ENCODE measurements at regions not wholly inside any gene's neighbourhood (a gene's known extent, or its start where the extent isn't known, plus 50 kb on each side); places are given as distances from the start of the nearest gene placed in this dataset.

- TF ChIP-seq, protein P1, sequence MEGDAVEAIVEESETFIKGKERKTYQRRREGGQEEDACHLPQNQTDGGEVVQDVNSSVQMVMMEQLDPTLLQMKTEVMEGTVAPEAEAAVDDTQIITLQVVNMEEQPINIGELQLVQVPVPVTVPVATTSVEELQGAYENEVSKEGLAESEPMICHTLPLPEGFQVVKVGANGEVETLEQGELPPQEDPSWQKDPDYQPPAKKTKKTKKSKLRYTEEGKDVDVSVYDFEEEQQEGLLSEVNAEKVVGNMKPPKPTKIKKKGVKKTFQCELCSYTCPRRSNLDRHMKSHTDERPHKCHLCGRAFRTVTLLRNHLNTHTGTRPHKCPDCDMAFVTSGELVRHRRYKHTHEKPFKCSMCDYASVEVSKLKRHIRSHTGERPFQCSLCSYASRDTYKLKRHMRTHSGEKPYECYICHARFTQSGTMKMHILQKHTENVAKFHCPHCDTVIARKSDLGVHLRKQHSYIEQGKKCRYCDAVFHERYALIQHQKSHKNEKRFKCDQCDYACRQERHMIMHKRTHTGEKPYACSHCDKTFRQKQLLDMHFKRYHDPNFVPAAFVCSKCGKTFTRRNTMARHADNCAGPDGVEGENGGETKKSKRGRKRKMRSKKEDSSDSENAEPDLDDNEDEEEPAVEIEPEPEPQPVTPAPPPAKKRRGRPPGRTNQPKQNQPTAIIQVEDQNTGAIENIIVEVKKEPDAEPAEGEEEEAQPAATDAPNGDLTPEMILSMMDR (IDR thresholded peaks at IDR 0.05), result no peak
- no peak for TF ChIP-seq POLR2AphosphoS5 (IDR thresholded peaks at IDR 0.05; ENCODE audit: insufficient read depth in 1 of 2, low read depth in 1 of 2)
Measured at GRCh38 chr12:76199808-76200207, 115.3 kb upstream of the NAP1L1 start.

Data from vagina (tissue), 2 donors.